Lower leg skin (tissue), 4 donors: ENCODE measurements at regions not wholly inside any gene's neighbourhood (a gene's known extent, or its start where the extent isn't known, plus 50 kb on each side); places are given as distances from the start of the nearest gene placed in this dataset.
A peak's percentile ranks its signal among the peaks of the same experiment; 100 is the strongest.

Experiments
- DNase-seq, 2 donors: peaks; one replicate each; pipeline ENCODE4 v3.0.0-alpha.2; 2019; ENCODE audit warnings: low spot score in 2 of 2
- H3K4me3 ChIP-seq: fragments of 200-600 bp; sonication (generic); 2 replicates; pipeline ENCODE4 v1.5.1; 2017; ENCODE audit warnings: mild to moderate bottlenecking, low read depth; ENCODE audit not compliant: poor library complexity, severe bottlenecking
- CTCF ChIP-seq, 3 donors: fragments of 450-650 bp; IDR thresholded peaks; one replicate each; pipeline ENCODE4 v1.5.1; 2016; ENCODE audit warnings: antibody characterized with exemption in 3 of 3, mild to moderate bottlenecking in 3 of 3, moderate library complexity in 2 of 3
- POLR2A ChIP-seq, 2 donors: fragments of 450-650 bp; IDR thresholded peaks; one replicate each; pipeline ENCODE4 v1.6.1; 2016 to 2017; ENCODE audit warnings: antibody characterized with exemption in 2 of 2, mild to moderate bottlenecking in 1 of 2, moderate library complexity in 1 of 2
- WGBS, 2 donors: methylation state at CpG; one replicate each; pipeline ENCODE4 v1.1.5; 2018; 5-methylcytosine and 5-hydroxymethylcytosine counted together
- intact Hi-C: fragments of 100-400 bp; cut with DNase I; formaldehyde crosslinking; loops from one replicate; pipeline ENCODE4 v1.15.0; 2023; ENCODE audit warnings: low total_unique reads

- no peak for TF ChIP-seq CTCF (IDR thresholded peaks at IDR 0.05)
- H3K4me3 ChIP-seq: no peak overlapping the region
- intact Hi-C loops: no loop called here
- WGBS, 2 donors: 70 to 82% methylated on average over 1 of the region's 1 CpG
- no peak for DNase-seq
Measured at GRCh38 chr9:107735821-107736220, 246.3 kb upstream of the KLF4 start.

- no peak for DNase-seq
- H3K4me3 ChIP-seq: no peak overlapping the region
- WGBS, 2 donors: 40 to 41% methylated on average over 9 of the region's 9 CpGs
- no peak for TF ChIP-seq CTCF (IDR thresholded peaks at IDR 0.05)
- no peak for TF ChIP-seq POLR2A (IDR thresholded peaks at IDR 0.05)
- intact Hi-C loops: no loop called here
Measured at GRCh38 chr9:107734256-107735013, 244.9 kb upstream of the KLF4 start.

- DNase-seq: peak; percentile 84 to 94
- no peak for TF ChIP-seq POLR2A (IDR thresholded peaks at IDR 0.05)
- no peak for TF ChIP-seq CTCF (IDR thresholded peaks at IDR 0.05)
- 29 to 33% methylated on average over 5 of the region's 5 CpGs for WGBS, 2 donors
- intact Hi-C loops: no loop called here
- no peak overlapping the region for H3K4me3 ChIP-seq
Measured at GRCh38 chr9:107733523-107733894, 243.9 kb upstream of the KLF4 start.

GRCh38 chr9:107732781-107733522, 243.4 kb upstream of the KLF4 start:
- H3K4me3 ChIP-seq: no peak overlapping the region
- DNase-seq: peak; percentile 76 to 92
- WGBS, 2 donors: 13 to 20% methylated on average over 8 of the region's 8 CpGs
- intact Hi-C loops: no loop called here
- no peak for TF ChIP-seq CTCF (IDR thresholded peaks at IDR 0.05)

- no peak for DNase-seq
- no peak overlapping the region for H3K4me3 ChIP-seq
- 92% methylated on average over 6 of the region's 6 CpGs for WGBS, 2 donors
- TF ChIP-seq POLR2A (IDR thresholded peaks at IDR 0.05) (no peak), CTCF (IDR thresholded peaks at IDR 0.05) (no peak)
- intact Hi-C loops: no loop called here
Measured at GRCh38 chr9:107731115-107731762, 241.7 kb upstream of the KLF4 start.
